AG04450 (cell line): ENCODE measurements at regions not wholly inside any gene's neighbourhood (a gene's known extent, or its start where the extent isn't known, plus 50 kb on each side); places are given as distances from the start of the nearest gene placed in this dataset.
"Not testable (repeated sequence)": the region's sequence is repeated elsewhere in the genome, so short reads cannot be mapped to it uniquely, and the experiment has no call there.

ENCODE experiments used
- CTCF ChIA-PET: fragments of 300-600, 350-600 bp; formaldehyde crosslinking; extraction: SDS; loops from one replicate; lab custom pipeline; 2022; ENCODE audit warnings: antibody characterized with exemption, inconsistent platforms; lab: Charles Lee
- POLR2A ChIA-PET: fragments of 350-600 bp; formaldehyde crosslinking; extraction: SDS; loops from one replicate; lab custom pipeline; 2021; ENCODE audit warnings: antibody characterized with exemption, inconsistent platforms; lab: Yijun Ruan, JAX
- DNase-seq: peaks from one replicate; pipeline ENCODE4 v3.0.0-alpha.2; 2011; ENCODE audit warnings: low read depth, low spot score
- H3K27ac ChIP-seq: one replicate; pipeline ENCODE4 v1.5.1; 2012; ENCODE audit warnings: low read depth, low read length, control low read depth
- H3K27me3 ChIP-seq: one replicate; pipeline ENCODE4 v1.6.0; 2012; ENCODE audit warnings: low read length; ENCODE audit not compliant: control insufficient read depth, insufficient read depth
- H3K4me3 ChIP-seq: 2 replicates; pipeline ENCODE4 v1.5.1; 2011; ENCODE audit warnings: mild to moderate bottlenecking, low read depth, low read length, control low read depth
- H3K9me3 ChIP-seq: 2 replicates; pipeline ENCODE4 v1.5.1; 2012; ENCODE audit warnings: low read length; ENCODE audit not compliant: control insufficient read depth, insufficient read depth
- CTCF ChIP-seq: IDR thresholded peaks from 2 replicates; pipeline ENCODE4 v1.5.1; 2011; ENCODE audit warnings: low read depth, low read length, control low read depth, inconsistent platforms

GRCh38 chr4:131488772-131489171 is 1660.3 kb upstream of the PCDH10 start:
- ChIA-PET POLR2A (interaction anchor here (0.9 kb wide), 1 partner anchor 10 kb away, joined by 3 read pairs; no protein-coding TSS in a partner anchor), CTCF (no interaction called here)
- Histone ChIP-seq H3K9me3 (no peaks in the 10 kb centered on the region), H3K27me3 (no peaks in the 10 kb centered on the region), H3K27ac (no peak overlapping the region), H3K4me3 (no peak overlapping the region)
- no peak for DNase-seq
- no peak for TF ChIP-seq CTCF

GRCh38 chr4:131496211-131496610 is 1652.9 kb upstream of the PCDH10 start:
- POLR2A ChIA-PET, CTCF ChIA-PET, H3K27ac ChIP-seq, H3K27me3 ChIP-seq, DNase-seq, H3K4me3 ChIP-seq: not testable (repeated sequence)
- peaks cover 13% of the 10 kb centered on the region for H3K9me3 ChIP-seq

- H3K9me3 ChIP-seq, result peaks cover 11% of the 10 kb centered on the region
- no peaks in the 10 kb centered on the region for H3K27me3 ChIP-seq
- TF ChIP-seq CTCF, result no peak
- peak; percentile 81 for DNase-seq
- H3K27ac ChIP-seq, result peak overlapping the region; percentile 88
- POLR2A ChIA-PET, result interaction anchor here (0.8 kb wide), 1 partner anchor 10 kb away, joined by 3 read pairs; no protein-coding TSS in a partner anchor
- H3K4me3 ChIP-seq, result no peak overlapping the region
- CTCF ChIA-PET, result no interaction called here
These were observed 1649.8 kb upstream of the PCDH10 start for GRCh38 chr4:131499141-131499873.

- Histone ChIP-seq H3K27ac (no peak overlapping the region), H3K27me3 (no peaks in the 10 kb centered on the region), H3K9me3 (no peaks in the 10 kb centered on the region), H3K4me3 (no peak overlapping the region)
- peak; percentile 58 for DNase-seq
- POLR2A ChIA-PET, result no interaction called here
- no peak for TF ChIP-seq CTCF
- CTCF ChIA-PET, result no interaction called here
These were observed 1639.6 kb upstream of the PCDH10 start for GRCh38 chr4:131509521-131509920.

GRCh38 chr4:131526686-131527085 is 1622.4 kb upstream of the PCDH10 start:
- Histone ChIP-seq H3K4me3 (no peak overlapping the region), H3K9me3 (no peaks in the 10 kb centered on the region), H3K27ac (no peak overlapping the region), H3K27me3 (no peaks in the 10 kb centered on the region)
- DNase-seq, result no peak
- TF ChIP-seq CTCF, result no peak
- ChIA-PET CTCF (no interaction called here), POLR2A (no interaction called here)
